Peyer's patch (tissue), 4 donors: ENCODE measurements at regions not wholly inside any gene's neighbourhood (a gene's known extent, or its start where the extent isn't known, plus 50 kb on each side); places are given as distances from the start of the nearest gene placed in this dataset.

Experiments
- CTCF ChIP-seq, 6 experiments: fragments of 450-650 bp in 4 of 6; fragments of 200-600 bp in 2 of 6; sonication (generic) in 1 of 6; IDR thresholded peaks; one replicate each; pipeline ENCODE4 v1.5.1; 2017 to 2019; ENCODE audit warnings: antibody characterized with exemption in 6 of 6, mild to moderate bottlenecking in 3 of 6, moderate library complexity in 1 of 6
- POLR2A ChIP-seq, 2 donors: fragments of 450-650 bp; IDR thresholded peaks; one replicate each; pipeline ENCODE4 v1.5.1; 2017; ENCODE audit warnings: antibody characterized with exemption in 2 of 2, mild to moderate bottlenecking in 2 of 2, moderate library complexity in 2 of 2

GRCh38 chr13:104365430-104365829 is 1299.2 kb upstream of the SLC10A2 start:
- TF ChIP-seq CTCF (IDR thresholded peaks at IDR 0.05) (no peak), POLR2A (IDR thresholded peaks at IDR 0.05) (no peak)
